H1 (cell line): ENCODE measurements at regions not wholly inside any gene's neighbourhood (a gene's known extent, or its start where the extent isn't known, plus 50 kb on each side); places are given as distances from the start of the nearest gene placed in this dataset.

Experiments used
- CTCF ChIA-PET: fragments of 300-600 bp; sonication (Branson Sonifier 250); formaldehyde crosslinking; loops from one replicate; lab custom pipeline; 2021; ENCODE audit not compliant: partially characterized antibody; lab: Charles Lee
- POLR2A ChIA-PET: fragments of 300-600 bp; sonication (Branson Sonifier 250); formaldehyde crosslinking; loops from one replicate; lab custom pipeline; 2021; ENCODE audit warnings: inconsistent platforms; ENCODE audit not compliant: partially characterized antibody; lab: Charles Lee
- DNase-seq, 2 experiments: peaks; one replicate each; pipeline versions ENCODE4 v3.0.0 to v3.0.0-alpha.2; 2010 to 2022; ENCODE audit warnings: low spot score in 2 of 2, low read depth in 1 of 2, mixed read lengths in 1 of 2
- FAIRE-seq: peaks from 2 replicates; lab custom pipeline; 2011; peaks lifted over from hg19 to GRCh38; lab: Jason Lieb, UNC
- H2AFZ ChIP-seq: 2 replicates; pipeline ENCODE4 v1.8.1; 2012; ENCODE audit warnings: low read length, inconsistent platforms
- H2AK5ac ChIP-seq: 2 replicates; pipeline ENCODE4 v1.6.1; 2013; ENCODE audit warnings: low read depth, low read length
- H2BK120ac ChIP-seq: replicated peaks from 2 replicates; pipeline ENCODE3; 2013; ENCODE audit warnings: low read depth, low read length, inconsistent platforms
- H2BK12ac ChIP-seq: 2 replicates; pipeline ENCODE4 v1.6.1; 2013; ENCODE audit warnings: low read depth, low read length
- H2BK15ac ChIP-seq: 2 replicates; pipeline ENCODE4 v1.6.1; 2013; ENCODE audit warnings: low read length
- H2BK20ac ChIP-seq: 2 replicates; pipeline ENCODE4 v1.6.1; 2013; ENCODE audit warnings: low read length
- H2BK5ac ChIP-seq: 2 replicates; pipeline ENCODE4 v1.6.1; 2013; ENCODE audit warnings: low read depth, low read length
- H3K14ac ChIP-seq: 2 replicates; pipeline ENCODE4 v1.6.1; 2013; ENCODE audit warnings: inconsistent platforms; ENCODE audit not compliant: insufficient read length
- H3K18ac ChIP-seq: 2 replicates; pipeline ENCODE4 v1.6.1; 2013; ENCODE audit warnings: low read length; ENCODE audit errors: extremely low read depth
- H3K23ac ChIP-seq: 2 replicates; pipeline ENCODE4 v1.6.1; 2013; ENCODE audit warnings: inconsistent platforms; ENCODE audit not compliant: insufficient read length
- H3K23me2 ChIP-seq: 2 replicates; pipeline ENCODE4 v1.6.1; 2013; ENCODE audit warnings: low read depth, low read length
- H3K27ac ChIP-seq: 2 replicates; pipeline ENCODE4 v1.6.1; 2011; ENCODE audit warnings: low read depth, low read length, inconsistent platforms
- H3K27me3 ChIP-seq, 4 experiments: replicated peaks in 1 of 4; 1 replicate in 1 of 4; 2 replicates in 3 of 4; pipeline versions ENCODE4 v1.6.1 to v1.8.1; 2011 to 2013; ENCODE audit warnings: low read length in 3 of 4, mild to moderate bottlenecking in 3 of 4, inconsistent platforms in 2 of 4, mixed read lengths in 2 of 4, moderate library complexity in 1 of 4; ENCODE audit not compliant: control insufficient read depth in 3 of 4, insufficient read depth in 3 of 4; ENCODE audit errors: extremely low read depth in 1 of 4
- H3K36me3 ChIP-seq, 4 experiments: 2 replicates each; pipeline versions ENCODE4 v1.6.1 to v1.8.1; 2011 to 2013; ENCODE audit warnings: mild to moderate bottlenecking in 4 of 4, low read length in 3 of 4, moderate library complexity in 2 of 4, control low read depth in 1 of 4, inconsistent platforms in 1 of 4; ENCODE audit not compliant: insufficient read depth in 4 of 4, control insufficient read depth in 2 of 4
- H3K4ac ChIP-seq: replicated peaks from 2 replicates; pipeline ENCODE3; 2013; ENCODE audit warnings: low read length, low read depth, mixed read lengths, inconsistent platforms; ENCODE audit not compliant: insufficient read length
- H3K4me1 ChIP-seq, 4 experiments: replicated peaks in 1 of 4; 1 replicate in 1 of 4; 2 replicates in 3 of 4; pipeline versions ENCODE4 v1.6.1 to v1.8.1; 2011 to 2013; ENCODE audit warnings: low read length in 3 of 4, inconsistent platforms in 2 of 4, mixed read lengths in 1 of 4; ENCODE audit not compliant: insufficient read depth in 4 of 4, control insufficient read depth in 3 of 4
- H3K4me2 ChIP-seq, 2 experiments: 2 replicates each; pipeline versions ENCODE4 v1.6.1 to v1.8.1; 2011 to 2013; ENCODE audit warnings: low read depth in 2 of 2, low read length in 2 of 2, control low read depth in 1 of 2, inconsistent platforms in 1 of 2, mild to moderate bottlenecking in 1 of 2; ENCODE audit not compliant: insufficient read depth in 1 of 2
- H3K4me3 ChIP-seq, 4 experiments: fragments of 200-600, 300-600 bp in 1 of 4; sonication (generic), shearing (Covaris generic), sonication (Bioruptor Twin) in 1 of 4; 2 replicates each; pipeline versions ENCODE4 v1.5.1 to v1.8.1; 2011 to 2016; ENCODE audit warnings: low read length in 4 of 4, low read depth in 3 of 4, control low read depth in 2 of 4, inconsistent platforms in 2 of 4, mild to moderate bottlenecking in 2 of 4, mixed read lengths in 1 of 4, moderate library complexity in 1 of 4; ENCODE audit not compliant: insufficient read depth in 2 of 4; ENCODE audit errors: extremely low read depth in 1 of 4
- H3K56ac ChIP-seq: replicated peaks from 2 replicates; pipeline ENCODE3; 2013; ENCODE audit warnings: low read depth, mild to moderate bottlenecking, mixed read lengths, low read length, inconsistent platforms; ENCODE audit not compliant: insufficient read length
- H3K79me1 ChIP-seq: 2 replicates; pipeline ENCODE4 v1.6.1; 2013; ENCODE audit warnings: low read depth, low read length, control low read depth
- H3K79me2 ChIP-seq, 2 experiments: 2 replicates each; pipeline versions ENCODE4 v1.6.1 to v1.8.1; 2012 to 2013; ENCODE audit warnings: low read length in 2 of 2, mild to moderate bottlenecking in 2 of 2, inconsistent platforms in 1 of 2; ENCODE audit not compliant: insufficient read depth in 2 of 2, control insufficient read depth in 1 of 2
- H3K9ac ChIP-seq, 4 experiments: replicated peaks in 1 of 4; 1 replicate in 1 of 4; 2 replicates in 3 of 4; pipeline versions ENCODE4 v1.6.1 to v1.8.1; 2011 to 2013; ENCODE audit warnings: low read depth in 3 of 4, low read length in 3 of 4, control low read depth in 2 of 4, mild to moderate bottlenecking in 2 of 4, moderate library complexity in 2 of 4, inconsistent platforms in 1 of 4; ENCODE audit errors: extremely low read depth in 1 of 4
- H3K9me3 ChIP-seq, 2 experiments: 2 replicates each; pipeline versions ENCODE4 v1.6.1 to v1.8.1; 2012 to 2013; ENCODE audit warnings: mild to moderate bottlenecking in 2 of 2, moderate library complexity in 2 of 2, control low read depth in 1 of 2, inconsistent platforms in 1 of 2, low read depth in 1 of 2, low read length in 1 of 2, mixed read lengths in 1 of 2; ENCODE audit not compliant: insufficient read depth in 2 of 2
- H4K20me1 ChIP-seq, 2 experiments: replicated peaks in 1 of 2; 2 replicates each; pipeline versions ENCODE3 to v1.8.1; 2011 to 2013; ENCODE audit warnings: inconsistent platforms in 2 of 2, low read length in 2 of 2, mild to moderate bottlenecking in 1 of 2; ENCODE audit not compliant: insufficient read depth in 2 of 2, control insufficient read depth in 1 of 2
- H4K5ac ChIP-seq: 2 replicates; pipeline ENCODE4 v1.6.1; 2013; ENCODE audit warnings: low read length, low read depth, mixed read lengths, inconsistent platforms; ENCODE audit not compliant: insufficient read length
- H4K8ac ChIP-seq: 2 replicates; pipeline ENCODE4 v1.8.0; 2013; ENCODE audit warnings: mild to moderate bottlenecking, moderate library complexity, low read length, inconsistent platforms; ENCODE audit not compliant: insufficient read depth; ENCODE audit errors: extremely low read depth
- H4K91ac ChIP-seq: replicated peaks from 2 replicates; pipeline ENCODE3; 2013; ENCODE audit warnings: low read length, mixed read lengths, inconsistent platforms; ENCODE audit not compliant: insufficient read length
- HDAC6 ChIP-seq: IDR thresholded peaks from one replicate; pipeline ENCODE4 v1.7.1; 2012; ENCODE audit warnings: low read depth, mild to moderate bottlenecking, inconsistent platforms, low read length, moderate library complexity
- KDM1A ChIP-seq: fragments of 200-600, 300-600 bp; sonication (generic); IDR thresholded peaks from 2 replicates; pipeline ENCODE4 v1.7.1; 2016; ENCODE audit warnings: mild to moderate bottlenecking, low read length, borderline replicate concordance
- MAFK ChIP-seq: IDR thresholded peaks from 2 replicates; pipeline ENCODE4 v1.6.1; 2012; ENCODE audit warnings: low read depth, mild to moderate bottlenecking, improper control_type of control experiment, low read length
- SIN3A ChIP-seq, 2 experiments: IDR thresholded peaks in 1 of 2; conservative IDR thresholded peaks in 1 of 2; 2 replicates each; pipeline ENCODE4 v1.6.1; 2011 to 2012; ENCODE audit warnings: low read length in 2 of 2, improper control_type of control experiment in 1 of 2, low read depth in 1 of 2, mild to moderate bottlenecking in 1 of 2
- SP1 ChIP-seq: IDR thresholded peaks from 2 replicates; pipeline ENCODE4 v1.6.1; 2011; ENCODE audit warnings: low read depth, low read length
- SUZ12 ChIP-seq: fragments of 200-600 bp; sonication (generic); IDR thresholded peaks from 2 replicates; pipeline ENCODE4 v1.6.1; 2012; ENCODE audit warnings: mild to moderate bottlenecking, inconsistent platforms, low read length, moderate library complexity, mixed read lengths
- TAF1 ChIP-seq: IDR thresholded peaks from 2 replicates; pipeline ENCODE4 v1.6.1; 2011; ENCODE audit warnings: mild to moderate bottlenecking, low read depth, low read length
- WGBS, 2 experiments: shearing (Covaris generic) in 1 of 2; methylation state at CpG; one replicate each; pipeline versions ENCODE4 v1.1.6 to v1.1.7; 2013 to 2015; ENCODE audit warnings: low lambda C conversion rate in 2 of 2, mixed read lengths in 2 of 2, inconsistent platforms in 1 of 2, low coverage in 1 of 2, missing lambda C conversion rate in 1 of 2; ENCODE audit not compliant: insufficient replicate concordance in 2 of 2, insufficient coverage in 1 of 2, insufficient read length in 1 of 2; ENCODE audit errors: extremely low coverage in 1 of 2, missing lambda C conversion rate in 1 of 2; 5-methylcytosine and 5-hydroxymethylcytosine counted together
- TF ChIP-seq, protein P1 (sequence below): IDR thresholded peaks from 2 replicates; pipeline ENCODE4 v1.6.1; 2011; ENCODE audit warnings: low read depth, mild to moderate bottlenecking, low read length; ENCODE audit not compliant: insufficient read depth

GRCh38 chr16:56102183-56102686, 89.1 kb upstream of the GNAO1 start:
- H3K79me1 ChIP-seq = no peaks in the 10 kb centered on the region
- no peak overlapping the region for H2BK120ac ChIP-seq
- H3K4me1 ChIP-seq = peaks cover 0 to 5% (median 0%) of the 10 kb centered on the region in 4 experiments; a peak in 2 of 7 replicates
- TF ChIP-seq HDAC6 (no peak), MAFK (no peak), SP1 (no peak), TAF1 (no peak), KDM1A (no peak), SUZ12 (no peak), SIN3A (conservative IDR thresholded peaks at IDR 0.05 in 1 of 2, IDR thresholded peaks at IDR 0.05 in 1 of 2; ENCODE audit: low read depth in 1 of 2, low read length in 2 of 2) (no peak)
- TF ChIP-seq, protein P1, sequence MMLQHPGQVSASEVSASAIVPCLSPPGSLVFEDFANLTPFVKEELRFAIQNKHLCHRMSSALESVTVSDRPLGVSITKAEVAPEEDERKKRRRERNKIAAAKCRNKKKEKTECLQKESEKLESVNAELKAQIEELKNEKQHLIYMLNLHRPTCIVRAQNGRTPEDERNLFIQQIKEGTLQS = no peak
- POLR2A ChIA-PET = interaction anchor here (1.3 kb wide), 1 partner anchor 14 kb away, joined by 4 read pairs; no protein-coding TSS in a partner anchor
- no peak overlapping the region for H3K4ac ChIP-seq
- DNase-seq (no peak), FAIRE-seq (no peak)
- H3K9ac ChIP-seq = no peak overlapping the region
- peak overlapping the region; percentile 20; the same call in 1 of the 2 replicates for H4K8ac ChIP-seq
- H3K27ac ChIP-seq = no peak overlapping the region
- H3K14ac ChIP-seq = no peak overlapping the region
- H4K20me1 ChIP-seq = no peaks in the 10 kb centered on the region
- no peak overlapping the region for H2BK5ac ChIP-seq
- H3K4me3 ChIP-seq = no peak overlapping the region
- WGBS, 2 experiments = 93% methylated on average over 13 of the region's 13 CpGs; no CpG with 5 or more reads in 1 of the 2 experiments
- H4K91ac ChIP-seq = no peak overlapping the region
- H2AK5ac ChIP-seq = no peak overlapping the region
- no peak overlapping the region for H2BK15ac ChIP-seq
- H3K23ac ChIP-seq = no peak overlapping the region
- no peak overlapping the region for H2BK20ac ChIP-seq
- no peaks in the 10 kb centered on the region; a peak in 1 of 7 replicates for H3K27me3 ChIP-seq
- no peak overlapping the region for H2BK12ac ChIP-seq
- CTCF ChIA-PET = interaction anchor here (0.9 kb wide), 1 partner anchor 9 kb away, joined by 3 read pairs; no protein-coding TSS in a partner anchor
- H3K36me3 ChIP-seq = no peaks in the 10 kb centered on the region
- no peak overlapping the region for H2AFZ ChIP-seq
- H3K56ac ChIP-seq = no peak overlapping the region
- H3K23me2 ChIP-seq = no peaks in the 10 kb centered on the region
- H3K4me2 ChIP-seq = no peak overlapping the region
- no peak overlapping the region for H4K5ac ChIP-seq
- H3K9me3 ChIP-seq = no peaks in the 10 kb centered on the region
- no peaks in the 10 kb centered on the region for H3K79me2 ChIP-seq
- no peak overlapping the region for H3K18ac ChIP-seq
